Ovary (tissue), 7 donors: ENCODE measurements at regions not wholly inside any gene's neighbourhood (a gene's known extent, or its start where the extent isn't known, plus 50 kb on each side); places are given as distances from the start of the nearest gene placed in this dataset.
"Not testable (repeated sequence)": the region's sequence is repeated elsewhere in the genome, so short reads cannot be mapped to it uniquely, and the experiment has no call there.

Experiments
- DNase-seq, 5 donors: peaks; one replicate each; pipeline ENCODE4 v3.0.0-alpha.2; 2019 to 2020
- H3K27ac ChIP-seq, 2 donors: fragments of 200-600 bp; one replicate each; pipeline versions ENCODE4 v1.5.1 to v1.8.0; 2019 to 2022
- H3K27me3 ChIP-seq: fragments of 200-600 bp; one replicate; pipeline ENCODE4 v1.8.0; 2022
- H3K36me3 ChIP-seq: fragments of 200-600 bp; sonication (generic); one replicate; pipeline ENCODE4 v1.5.1; 2019
- H3K4me1 ChIP-seq: one replicate; pipeline ENCODE4 v1.8.1; 2013; ENCODE audit warnings: mild to moderate bottlenecking, moderate library complexity; ENCODE audit not compliant: insufficient read depth
- H3K4me3 ChIP-seq: fragments of 200-600 bp; sonication (generic); one replicate; pipeline ENCODE4 v1.5.1; 2017
- H3K9me3 ChIP-seq, 2 donors: fragments of 200-600 bp in 1 of 2; sonication (generic) in 1 of 2; one replicate each; pipeline versions ENCODE4 v1.5.1 to v1.8.1; 2013 to 2019; ENCODE audit warnings: mild to moderate bottlenecking in 1 of 2, moderate library complexity in 1 of 2
- EP300 ChIP-seq: sonication (generic); formaldehyde crosslinking; IDR thresholded peaks from one replicate; pipeline ENCODE4 v1.6.1; 2017; ENCODE audit warnings: antibody characterized with exemption
- POLR2A ChIP-seq: fragments of 450-650 bp; IDR thresholded peaks from one replicate; pipeline ENCODE4 v1.6.1; 2017; ENCODE audit warnings: antibody characterized with exemption, mild to moderate bottlenecking, moderate library complexity
- WGBS, 3 donors: extraction: QIAGEN DNeasy Blood & Tissue Kit in 1 of 3; methylation state at CpG; one replicate each; pipeline versions ENCODE4 v1.1.5 to v1.1.7; 2013 to 2017; 5-methylcytosine and 5-hydroxymethylcytosine counted together
- intact Hi-C, 4 donors: fragments of 100-400 bp; cut with DNase I; formaldehyde crosslinking; loops; one replicate each; pipeline versions ENCODE4 v1.11.0 to v1.15.1; 2022 to 2023
- TF ChIP-seq, protein P1 (sequence below), 3 donors: fragments of 450-650 bp in 2 of 3; fragments of 200-600 bp in 1 of 3; IDR thresholded peaks; one replicate each; pipeline versions ENCODE4 v1.5.1 to v1.8.0; 2016 to 2022; ENCODE audit warnings: antibody characterized with exemption in 3 of 3, mild to moderate bottlenecking in 1 of 3
- donor health status: DM: no; HTN: no; CAD: no; lungs with moderate emphysema.
- donor health status: DM: no; HTN: no; CAD: no.
- donor health status: Bipolar disorder and iron deficiency.
- donor health status: DM: no; HTN: no; CAD: no.
- donor health status: DM: yes; HTN: yes; CAD: no.

DNA sequence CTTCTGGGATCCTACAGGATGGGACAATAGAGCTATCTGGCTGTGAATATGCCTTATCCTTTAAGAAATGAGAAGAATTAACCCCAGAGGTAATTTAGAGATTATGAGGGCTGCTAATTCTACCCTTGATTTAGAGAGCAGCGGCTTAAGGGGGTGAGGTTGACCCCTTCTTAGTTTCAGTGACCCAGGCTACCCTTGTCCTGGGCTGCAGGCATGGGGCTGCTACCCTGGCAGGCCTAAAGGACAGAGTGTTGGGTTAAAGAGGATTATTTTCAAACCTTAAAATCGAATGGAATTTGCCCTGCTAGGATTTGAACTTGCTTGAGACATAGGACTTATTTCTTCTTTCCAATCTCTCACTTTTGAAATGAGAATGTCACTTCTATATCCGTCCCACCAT, 1343.4 kb downstream of the HACE1 start:
- H3K36me3 ChIP-seq: no peaks in the 10 kb centered on the region
- no peak overlapping the region for H3K27ac ChIP-seq
- no peaks in the 10 kb centered on the region for H3K27me3 ChIP-seq
- intact Hi-C loops: no loop called here
- TF ChIP-seq EP300: no peak
- TF ChIP-seq POLR2A: no peak
- TF ChIP-seq, protein P1, sequence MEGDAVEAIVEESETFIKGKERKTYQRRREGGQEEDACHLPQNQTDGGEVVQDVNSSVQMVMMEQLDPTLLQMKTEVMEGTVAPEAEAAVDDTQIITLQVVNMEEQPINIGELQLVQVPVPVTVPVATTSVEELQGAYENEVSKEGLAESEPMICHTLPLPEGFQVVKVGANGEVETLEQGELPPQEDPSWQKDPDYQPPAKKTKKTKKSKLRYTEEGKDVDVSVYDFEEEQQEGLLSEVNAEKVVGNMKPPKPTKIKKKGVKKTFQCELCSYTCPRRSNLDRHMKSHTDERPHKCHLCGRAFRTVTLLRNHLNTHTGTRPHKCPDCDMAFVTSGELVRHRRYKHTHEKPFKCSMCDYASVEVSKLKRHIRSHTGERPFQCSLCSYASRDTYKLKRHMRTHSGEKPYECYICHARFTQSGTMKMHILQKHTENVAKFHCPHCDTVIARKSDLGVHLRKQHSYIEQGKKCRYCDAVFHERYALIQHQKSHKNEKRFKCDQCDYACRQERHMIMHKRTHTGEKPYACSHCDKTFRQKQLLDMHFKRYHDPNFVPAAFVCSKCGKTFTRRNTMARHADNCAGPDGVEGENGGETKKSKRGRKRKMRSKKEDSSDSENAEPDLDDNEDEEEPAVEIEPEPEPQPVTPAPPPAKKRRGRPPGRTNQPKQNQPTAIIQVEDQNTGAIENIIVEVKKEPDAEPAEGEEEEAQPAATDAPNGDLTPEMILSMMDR (IDR thresholded peaks at IDR 0.05): no peak
- WGBS, 3 donors: 55 to 66% (median 64%) methylated on average over 3 of the region's 3 CpGs
- no peaks in the 10 kb centered on the region for H3K4me1 ChIP-seq
- no peak overlapping the region for H3K4me3 ChIP-seq
- DNase-seq: no peak
- H3K9me3 ChIP-seq: no peaks in the 10 kb centered on the region

DNA sequence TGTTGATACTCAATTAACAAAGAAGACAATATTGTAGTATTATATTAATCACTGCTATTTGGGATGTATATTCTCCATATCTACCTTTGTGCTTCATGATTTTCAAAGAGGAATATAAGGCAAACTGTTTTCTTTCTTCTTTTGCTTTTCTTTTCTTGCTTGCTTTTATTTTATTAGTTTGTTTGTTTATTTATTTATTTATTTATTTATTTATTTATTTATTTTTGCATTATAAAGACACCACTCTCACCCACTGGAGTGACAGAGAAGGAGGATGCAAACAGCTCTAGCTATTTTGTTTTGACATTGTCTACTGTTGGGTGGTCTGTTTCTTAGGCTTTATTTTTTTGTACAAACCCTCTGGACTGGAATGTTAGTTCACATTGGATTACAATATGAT, 1352.7 kb downstream of the HACE1 start:
- no peaks in the 10 kb centered on the region for H3K4me1 ChIP-seq
- no peaks in the 10 kb centered on the region for H3K27me3 ChIP-seq
- no peak overlapping the region for H3K4me3 ChIP-seq
- DNase-seq: no peak
- H3K36me3 ChIP-seq: no peaks in the 10 kb centered on the region
- TF ChIP-seq, protein P1 (IDR thresholded peaks at IDR 0.05): no peak
- TF ChIP-seq EP300: no peak
- TF ChIP-seq POLR2A: no peak
- H3K9me3 ChIP-seq: no peaks in the 10 kb centered on the region
- H3K27ac ChIP-seq: no peak overlapping the region
- intact Hi-C loops: no loop called here

DNA sequence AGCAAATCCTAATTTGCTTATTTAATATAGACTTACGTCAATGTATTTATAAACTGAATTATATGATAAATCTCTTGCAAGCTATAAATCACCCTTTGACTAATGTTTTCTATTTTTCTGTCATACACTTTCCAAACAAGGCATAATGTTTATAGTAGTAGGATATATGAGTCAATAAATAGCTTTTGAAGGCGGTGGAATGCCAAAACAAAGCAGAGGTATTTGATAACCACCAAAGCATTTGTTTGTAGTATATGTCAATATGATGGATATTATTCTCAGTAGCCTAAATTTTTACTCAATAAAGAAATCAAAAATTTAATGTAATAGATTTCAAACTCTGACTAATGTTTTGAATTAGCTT, 1354.6 kb downstream of the HACE1 start:
- no peak overlapping the region for H3K27ac ChIP-seq
- DNase-seq: no peak
- no peaks in the 10 kb centered on the region for H3K4me1 ChIP-seq
- no peaks in the 10 kb centered on the region for H3K9me3 ChIP-seq
- TF ChIP-seq EP300: no peak
- no peak for TF ChIP-seq POLR2A
- TF ChIP-seq, protein P1 (IDR thresholded peaks at IDR 0.05): no peak
- no peaks in the 10 kb centered on the region for H3K27me3 ChIP-seq
- H3K4me3 ChIP-seq: no peak overlapping the region
- H3K36me3 ChIP-seq: no peaks in the 10 kb centered on the region
- intact Hi-C loops: no loop called here
- 21 to 64% (median 26%) methylated on average over 2 of the region's 2 CpGs for WGBS, 3 donors

DNA sequence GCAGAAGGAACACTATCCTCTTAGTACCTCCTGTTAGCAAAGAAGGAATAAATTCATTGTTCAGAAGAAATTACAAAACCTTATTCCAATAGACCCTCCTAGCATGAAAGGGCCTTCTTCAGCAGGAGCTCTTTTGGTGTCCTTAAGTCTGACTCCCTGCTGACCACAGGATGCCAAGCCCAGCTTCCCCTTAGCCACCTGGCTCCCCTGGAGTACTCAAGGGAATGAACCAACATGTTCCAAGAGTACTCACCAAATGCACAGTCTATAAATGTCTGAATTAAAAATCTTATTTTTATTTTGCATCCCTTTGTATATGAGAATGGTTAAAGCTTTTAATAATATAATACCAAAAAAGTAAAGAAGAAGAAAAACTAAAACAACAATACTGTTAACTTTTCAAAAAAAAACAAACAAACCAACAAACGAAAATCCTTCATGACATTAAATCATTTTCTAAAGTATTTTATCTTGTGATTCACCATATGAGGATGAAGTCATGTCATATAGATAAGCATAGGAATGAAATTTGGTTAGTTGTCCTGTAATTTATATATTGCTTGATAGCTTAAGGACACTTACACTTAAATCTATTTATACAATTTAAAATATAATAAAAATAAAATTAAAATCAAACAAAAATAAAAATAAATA, 1355.1 kb downstream of the HACE1 start:
- no peaks in the 10 kb centered on the region for H3K4me1 ChIP-seq
- H3K4me3 ChIP-seq: no peak overlapping the region
- no peaks in the 10 kb centered on the region for H3K9me3 ChIP-seq
- no peak for TF ChIP-seq POLR2A
- no peak for TF ChIP-seq EP300
- TF ChIP-seq, protein P1 (IDR thresholded peaks at IDR 0.05): no peak
- WGBS, 3 donors: 6 to 27% (median 12%) methylated on average over 1 of the region's 1 CpG
- no peaks in the 10 kb centered on the region for H3K27me3 ChIP-seq
- intact Hi-C loops: no loop called here
- no peaks in the 10 kb centered on the region for H3K36me3 ChIP-seq
- DNase-seq: no peak
- H3K27ac ChIP-seq: no peak overlapping the region

DNA sequence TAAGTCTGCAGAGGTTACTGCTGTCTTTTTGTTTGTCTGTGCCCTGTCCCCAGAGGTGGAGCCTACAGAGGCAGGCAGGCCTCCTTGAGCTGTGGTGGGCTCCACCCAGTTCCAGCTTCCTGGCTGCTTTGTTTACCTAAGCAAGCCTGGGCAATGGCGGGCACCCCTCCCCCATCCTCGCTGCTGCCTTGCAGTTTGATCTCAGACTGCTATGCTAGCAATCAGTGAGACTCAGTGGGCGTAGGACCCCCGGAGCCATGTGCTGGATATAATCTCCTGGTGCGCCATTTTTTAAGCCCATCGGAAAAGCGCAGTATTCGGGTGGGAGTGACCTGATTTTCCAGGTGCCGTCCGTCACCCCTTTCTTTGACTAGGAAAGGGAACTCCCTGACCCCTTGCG, 1363.1 kb downstream of the HACE1 start:
- H3K27me3 ChIP-seq, intact Hi-C loops, H3K4me1 ChIP-seq, H3K4me3 ChIP-seq, H3K27ac ChIP-seq, DNase-seq, H3K9me3 ChIP-seq, H3K36me3 ChIP-seq: not testable (repeated sequence)
- WGBS, 3 donors: 93 to 99% (median 98%) methylated on average over 10 to 11 of the region's 11 CpGs
